Endothelial cell of umbilical vein (primary cell): ENCODE measurements at regions not wholly inside any gene's neighbourhood (a gene's known extent, or its start where the extent isn't known, plus 50 kb on each side); places are given as distances from the start of the nearest gene placed in this dataset.

Source experiments
- BruUV-seq: library from RNA; stranded (reverse); fragments of 400-500 nt; replicated peaks from 2 replicates; lab custom pipeline; 2021; lab: Mats Ljungman, UMichigan
- CTCF ChIA-PET: fragments of 300-600, 350-600 bp; sonication (Branson Sonifier 250); formaldehyde crosslinking; loops from one replicate; lab custom pipeline; 2021; ENCODE audit warnings: antibody characterized with exemption, inconsistent platforms; lab: Charles Lee
- POLR2A ChIA-PET: fragments of 300-600, 350-600 bp; sonication (Branson Sonifier 250); formaldehyde crosslinking; loops from one replicate; lab custom pipeline; 2021; ENCODE audit warnings: antibody characterized with exemption, inconsistent platforms; lab: Charles Lee
- DNase-seq: peaks from one replicate; pipeline ENCODE4 v3.0.0-alpha.2; 2011; ENCODE audit warnings: low read depth, low spot score
- FAIRE-seq: peaks from 2 replicates; lab custom pipeline; 2011; peaks lifted over from hg19 to GRCh38; lab: Jason Lieb, UNC
- H2AFZ ChIP-seq: 2 replicates; pipeline ENCODE4 v1.6.0; 2012; ENCODE audit warnings: low read depth, low read length, control low read depth, inconsistent platforms
- H3K27ac ChIP-seq: 2 replicates; pipeline ENCODE4 v1.5.1; 2011; ENCODE audit warnings: low read depth, mild to moderate bottlenecking, control low read depth, low read length, moderate library complexity; ENCODE audit not compliant: insufficient read depth
- H3K27me3 ChIP-seq, 2 experiments: 2 replicates each; pipeline versions ENCODE4 v1.6.0 to v1.6.1; 2011; ENCODE audit warnings: low read length in 2 of 2, mixed read lengths in 1 of 2; ENCODE audit not compliant: control insufficient read depth in 2 of 2, insufficient read depth in 2 of 2
- H3K36me3 ChIP-seq, 2 experiments: 2 replicates in 1 of 2; 3 replicates in 1 of 2; pipeline ENCODE4 v1.5.1; 2011; ENCODE audit warnings: low read length in 2 of 2, mild to moderate bottlenecking in 1 of 2, moderate library complexity in 1 of 2; ENCODE audit not compliant: control insufficient read depth in 2 of 2, insufficient read depth in 2 of 2; ENCODE audit errors: extremely low read depth in 1 of 2
- H3K4me1 ChIP-seq: 3 replicates; pipeline ENCODE4 v1.5.1; 2011; ENCODE audit warnings: mild to moderate bottlenecking, low read length; ENCODE audit not compliant: control insufficient read depth, insufficient read depth; ENCODE audit errors: extremely low read depth
- H3K4me2 ChIP-seq: 2 replicates; pipeline ENCODE4 v1.6.1; 2011; ENCODE audit warnings: low read length, control low read depth, mixed read lengths; ENCODE audit not compliant: insufficient read depth
- H3K4me3 ChIP-seq, 3 experiments: fragments of 200-600 bp in 1 of 3; sonication (generic), shearing (Covaris generic) in 1 of 3; replicated peaks in 1 of 3; 2 replicates each; pipeline ENCODE4 v1.5.1; 2011 to 2016; ENCODE audit warnings: control low read depth in 3 of 3, low read length in 3 of 3, mild to moderate bottlenecking in 2 of 3, inconsistent platforms in 1 of 3, low read depth in 1 of 3, moderate library complexity in 1 of 3; ENCODE audit not compliant: insufficient read depth in 1 of 3
- H3K79me2 ChIP-seq: 2 replicates; pipeline ENCODE4 v1.6.0; 2012; ENCODE audit warnings: low read length, inconsistent platforms; ENCODE audit not compliant: control insufficient read depth, insufficient read depth
- H3K9ac ChIP-seq: replicated peaks from 2 replicates; pipeline ENCODE3; 2011; ENCODE audit warnings: low read length, control low read depth; ENCODE audit not compliant: insufficient read depth; ENCODE audit errors: extremely low read depth
- H3K9me1 ChIP-seq: replicated peaks from 3 replicates; pipeline ENCODE4 v1.6.0; 2011; ENCODE audit warnings: mild to moderate bottlenecking, low read length; ENCODE audit not compliant: control insufficient read depth, insufficient read depth; ENCODE audit errors: extremely low read depth
- H3K9me3 ChIP-seq: replicated peaks from 2 replicates; pipeline ENCODE4 v1.5.1; 2012; ENCODE audit warnings: low read length, inconsistent platforms; ENCODE audit not compliant: control insufficient read depth, insufficient read depth
- H4K20me1 ChIP-seq: replicated peaks from 2 replicates; pipeline ENCODE3; 2011; ENCODE audit warnings: mild to moderate bottlenecking, low read length; ENCODE audit not compliant: control insufficient read depth, insufficient read depth; ENCODE audit errors: extremely low read depth
- EZH2 ChIP-seq: IDR thresholded peaks from 2 replicates; pipeline ENCODE4 v1.6.1; 2012; ENCODE audit warnings: borderline replicate concordance, low read depth, mild to moderate bottlenecking, moderate library complexity, low read length, inconsistent platforms; ENCODE audit not compliant: severe bottlenecking
- FOS ChIP-seq: IDR thresholded peaks from 2 replicates; pipeline ENCODE4 v1.6.1; 2011; ENCODE audit warnings: mild to moderate bottlenecking, low read length, moderate library complexity, borderline replicate concordance; ENCODE audit not compliant: insufficient read depth
- GATA2 ChIP-seq: IDR thresholded peaks from 2 replicates; pipeline ENCODE4 v1.7.0; 2011; ENCODE audit warnings: low read depth, mild to moderate bottlenecking, moderate library complexity, mixed read lengths, low read length; ENCODE audit not compliant: insufficient read length, insufficient read depth
- JUN ChIP-seq: IDR thresholded peaks from 2 replicates; pipeline ENCODE4 v1.6.1; 2011; ENCODE audit warnings: borderline replicate concordance, low read depth; ENCODE audit not compliant: insufficient read length, insufficient read depth
- MYC ChIP-seq: IDR thresholded peaks from one replicate; pipeline ENCODE4 v1.6.1; 2011; ENCODE audit warnings: mild to moderate bottlenecking, low read depth, low read length
- POLR2A ChIP-seq: IDR thresholded peaks from 2 replicates; pipeline ENCODE4 v1.6.1; 2012; ENCODE audit warnings: low read depth, mild to moderate bottlenecking, control low read depth, low read length
- POLR2AphosphoS5 ChIP-seq: IDR thresholded peaks from 2 replicates; pipeline ENCODE4 v1.6.1; 2012; ENCODE audit warnings: low read depth, mild to moderate bottlenecking, control low read depth, low read length, moderate library complexity; ENCODE audit not compliant: insufficient read depth
- dilution Hi-C: fragments of 300-500 bp; cut with MboI; formaldehyde crosslinking; loops from one replicate; pipeline ENCODE4 v1.15.0; 2019; ENCODE audit warnings: low sequenced_read_pairs; ENCODE audit not compliant: extremely low pct_ligation_motif_present
- intact Hi-C: fragments of 100-400 bp; cut with micrococcal nuclease; formaldehyde crosslinking; loops from one replicate; pipeline ENCODE4 v1.10.0; 2022
- TF ChIP-seq, protein P1 (sequence below), 2 donors: IDR thresholded peaks; 1 replicate in 1 of 2; 2 replicates in 1 of 2; pipeline ENCODE4 v1.5.1; 2011; ENCODE audit warnings: low read length in 2 of 2, mild to moderate bottlenecking in 2 of 2, moderate library complexity in 2 of 2, control low read depth in 1 of 2, inconsistent platforms in 1 of 2, low read depth in 1 of 2; ENCODE audit not compliant: insufficient read depth in 1 of 2; ENCODE audit errors: extremely low read depth in 1 of 2
- TF ChIP-seq, protein P2 (sequence below): IDR thresholded peaks from 2 replicates; pipeline ENCODE4 v1.6.1; 2011; ENCODE audit not compliant: insufficient read depth, insufficient read length

DNA sequence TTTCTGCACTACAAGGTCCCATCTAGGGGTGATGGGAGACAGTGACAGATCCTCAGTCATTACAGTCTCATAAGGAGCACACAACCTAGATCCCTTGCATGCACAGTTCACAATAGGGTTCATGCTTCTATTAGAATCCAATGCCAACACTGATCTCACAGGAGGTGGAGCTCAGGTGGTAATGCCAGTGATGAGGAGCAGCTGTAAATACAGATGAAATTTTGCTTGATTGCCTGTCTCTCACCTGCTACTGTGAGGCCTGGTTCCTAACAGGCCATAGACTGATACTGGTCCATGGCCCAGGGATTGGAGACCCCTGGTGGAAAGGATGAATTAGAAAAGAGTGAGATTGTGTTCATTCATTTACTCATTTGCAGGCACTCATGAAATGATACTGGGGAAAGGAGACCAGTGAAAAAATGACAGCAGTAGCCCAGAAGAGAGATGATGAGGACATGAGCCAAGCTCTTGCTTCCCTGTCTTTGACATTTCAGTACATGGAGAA lies 251.6 kb upstream of the DUSP10 start:
- H3K27ac ChIP-seq, result no peak overlapping the region
- H3K9me1 ChIP-seq, result no peaks in the 10 kb centered on the region
- no peak overlapping the region for H3K9ac ChIP-seq
- H3K4me1 ChIP-seq, result no peaks in the 10 kb centered on the region
- FAIRE-seq (no peak), DNase-seq (peak; percentile 18)
- H3K4me3 ChIP-seq, result no peak overlapping the region
- POLR2A ChIA-PET, result no interaction called here
- no peaks in the 10 kb centered on the region for H3K9me3 ChIP-seq
- no peaks in the 10 kb centered on the region for H3K36me3 ChIP-seq
- TF ChIP-seq, protein P1, sequence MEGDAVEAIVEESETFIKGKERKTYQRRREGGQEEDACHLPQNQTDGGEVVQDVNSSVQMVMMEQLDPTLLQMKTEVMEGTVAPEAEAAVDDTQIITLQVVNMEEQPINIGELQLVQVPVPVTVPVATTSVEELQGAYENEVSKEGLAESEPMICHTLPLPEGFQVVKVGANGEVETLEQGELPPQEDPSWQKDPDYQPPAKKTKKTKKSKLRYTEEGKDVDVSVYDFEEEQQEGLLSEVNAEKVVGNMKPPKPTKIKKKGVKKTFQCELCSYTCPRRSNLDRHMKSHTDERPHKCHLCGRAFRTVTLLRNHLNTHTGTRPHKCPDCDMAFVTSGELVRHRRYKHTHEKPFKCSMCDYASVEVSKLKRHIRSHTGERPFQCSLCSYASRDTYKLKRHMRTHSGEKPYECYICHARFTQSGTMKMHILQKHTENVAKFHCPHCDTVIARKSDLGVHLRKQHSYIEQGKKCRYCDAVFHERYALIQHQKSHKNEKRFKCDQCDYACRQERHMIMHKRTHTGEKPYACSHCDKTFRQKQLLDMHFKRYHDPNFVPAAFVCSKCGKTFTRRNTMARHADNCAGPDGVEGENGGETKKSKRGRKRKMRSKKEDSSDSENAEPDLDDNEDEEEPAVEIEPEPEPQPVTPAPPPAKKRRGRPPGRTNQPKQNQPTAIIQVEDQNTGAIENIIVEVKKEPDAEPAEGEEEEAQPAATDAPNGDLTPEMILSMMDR (IDR thresholded peaks at IDR 0.05; ENCODE audit: extremely low read depth in 1 of 2, insufficient read depth in 1 of 2, low read depth in 1 of 2, low read length in 2 of 2), result peak in 1 of 2 donors; percentile 10
- TF ChIP-seq POLR2AphosphoS5, result no peak
- no peak for TF ChIP-seq MYC
- dilution Hi-C loops (no loop called here), intact Hi-C loops (loop anchor here (1.0 to 10.0 kb wide), 2 partner anchors 251 to 519 kb away; partner anchors contain the start of gene DUSP10)
- no peak overlapping the region for H3K4me2 ChIP-seq
- CTCF ChIA-PET, result interaction anchor here (1.0 to 1.1 kb wide), 3 partner anchors 251 to 450 kb away, joined by 3 to 6 read pairs (median 5); partner anchors contain the start of gene DUSP10
- BruUV-seq, result no TSS peak
- no peak overlapping the region for H2AFZ ChIP-seq
- no peaks in the 10 kb centered on the region for H3K79me2 ChIP-seq
- H3K27me3 ChIP-seq, result no peaks in the 10 kb centered on the region
- H4K20me1 ChIP-seq, result no peaks in the 10 kb centered on the region

DNA sequence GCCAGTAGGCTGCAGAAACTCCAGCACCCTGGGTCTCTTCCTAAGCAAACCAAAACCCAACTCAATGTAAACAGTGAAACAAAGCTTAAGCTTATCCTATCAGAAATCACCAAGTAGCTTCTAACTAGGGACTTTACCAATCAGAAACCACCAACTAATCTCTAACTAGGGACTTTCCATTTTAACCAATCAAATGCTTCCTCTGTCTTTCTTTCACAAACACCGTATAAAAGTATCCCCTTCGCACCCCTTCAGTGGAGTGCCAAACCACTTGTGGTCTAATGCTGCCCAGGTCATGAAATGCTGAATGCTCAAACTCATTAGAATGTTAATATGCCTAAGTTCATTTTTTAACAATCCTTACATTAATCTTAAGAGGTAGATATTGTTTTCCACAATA lies 250.5 kb upstream of the DUSP10 start:
- H3K4me3 ChIP-seq, result no peak overlapping the region
- dilution Hi-C loops (no loop called here), intact Hi-C loops (loop anchor here (10.0 kb wide), 1 partner anchor 518 kb away; no protein-coding TSS in a partner anchor)
- TF ChIP-seq POLR2A, result no peak
- TF ChIP-seq, protein P2, sequence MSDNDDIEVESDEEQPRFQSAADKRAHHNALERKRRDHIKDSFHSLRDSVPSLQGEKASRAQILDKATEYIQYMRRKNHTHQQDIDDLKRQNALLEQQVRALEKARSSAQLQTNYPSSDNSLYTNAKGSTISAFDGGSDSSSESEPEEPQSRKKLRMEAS, result no peak
- TF ChIP-seq JUN, result no peak
- no peak for TF ChIP-seq GATA2
- TF ChIP-seq POLR2AphosphoS5, result no peak
- TF ChIP-seq, protein P1 (IDR thresholded peaks at IDR 0.05; ENCODE audit: extremely low read depth in 1 of 2, insufficient read depth in 1 of 2, low read depth in 1 of 2, low read length in 2 of 2), result no peak
- TF ChIP-seq MYC, result no peak
- no peak for TF ChIP-seq EZH2
- TF ChIP-seq FOS, result no peak
- ChIA-PET CTCF (interaction anchor here (1.0 to 2.7 kb wide), 2 partner anchors 449 to 514 kb away, joined by 5 to 9 read pairs; no protein-coding TSS in a partner anchor), POLR2A (no interaction called here)
- no peaks in the 10 kb centered on the region for H3K9me1 ChIP-seq
- no peaks in the 10 kb centered on the region for H3K36me3 ChIP-seq
- H2AFZ ChIP-seq, result no peak overlapping the region
- no peaks in the 10 kb centered on the region for H3K9me3 ChIP-seq
- BruUV-seq, result no TSS peak
- FAIRE-seq (no peak), DNase-seq (no peak)
- no peak overlapping the region for H3K4me2 ChIP-seq
- H3K27me3 ChIP-seq, result no peaks in the 10 kb centered on the region
- H4K20me1 ChIP-seq, result no peaks in the 10 kb centered on the region
- no peak overlapping the region for H3K27ac ChIP-seq
- no peaks in the 10 kb centered on the region for H3K79me2 ChIP-seq
- H3K4me1 ChIP-seq, result no peaks in the 10 kb centered on the region
- H3K9ac ChIP-seq, result no peak overlapping the region
